Stimulated activated CD8-positive, alpha-beta memory T cell treated with anti-CD3 and anti-CD28 coated beads, Interleukin-12 subunit alpha, Interleukin-12 subunit beta, amount 100 ng/mL, for 24 hours (primary cell): ENCODE measurements at regions not wholly inside any gene's neighbourhood (a gene's known extent, or its start where the extent isn't known, plus 50 kb on each side); places are given as distances from the start of the nearest gene placed in this dataset.
"Not testable (repeated sequence)": the region's sequence is repeated elsewhere in the genome, so short reads cannot be mapped to it uniquely, and the experiment has no call there.

ENCODE experiments used
- DNase-seq: peaks from one replicate; pipeline ENCODE4 v3.0.0-alpha.2; 2020; ENCODE audit errors: extremely low read depth

- no peak for DNase-seq
Measured at GRCh38 chr6:2611092-2611491, 139.6 kb downstream of the MYLK4 start.

- no peak for DNase-seq
Measured at GRCh38 chr6:2608503-2608902, 142.2 kb downstream of the MYLK4 start.

- DNase-seq, result no peak
Measured at GRCh38 chr6:2600363-2600762, 150.4 kb downstream of the MYLK4 start.

GRCh38 chr6:2599817-2600216, 150.9 kb downstream of the MYLK4 start:
- no peak for DNase-seq

- no peak for DNase-seq
Measured at GRCh38 chr6:2598867-2599266, 151.9 kb downstream of the MYLK4 start.

- DNase-seq, result no peak
Measured at GRCh38 chr6:2597991-2598390, 152.7 kb downstream of the MYLK4 start.

- DNase-seq, result not testable (repeated sequence)
Measured at GRCh38 chr6:2597457-2597856, 153.3 kb downstream of the MYLK4 start.

- no peak for DNase-seq
Measured at GRCh38 chr6:2596222-2596621, 154.5 kb downstream of the MYLK4 start.

GRCh38 chr6:2594868-2595267, 155.9 kb downstream of the MYLK4 start:
- DNase-seq, result no peak

GRCh38 chr6:2593167-2593566, 157.6 kb downstream of the MYLK4 start:
- no peak for DNase-seq

GRCh38 chr6:2589171-2589661, 161.5 kb downstream of the MYLK4 start:
- no peak for DNase-seq

- DNase-seq, result no peak
Measured at GRCh38 chr6:2583459-2583858, 167.3 kb downstream of the MYLK4 start.

GRCh38 chr6:2582268-2582667, 168.5 kb downstream of the MYLK4 start:
- DNase-seq, result no peak

GRCh38 chr6:2581611-2582010, 169.1 kb downstream of the MYLK4 start:
- no peak for DNase-seq

- DNase-seq, result no peak
Measured at GRCh38 chr6:2581011-2581410, 169.7 kb downstream of the MYLK4 start.

- no peak for DNase-seq
Measured at GRCh38 chr6:2579804-2580570, 170.7 kb downstream of the MYLK4 start.

- no peak for DNase-seq
Measured at GRCh38 chr6:2579241-2579761, 171.4 kb downstream of the MYLK4 start.

GRCh38 chr6:2578767-2579166, 172.0 kb downstream of the MYLK4 start:
- DNase-seq, result no peak

GRCh38 chr6:2576499-2576898, 174.2 kb downstream of the MYLK4 start:
- no peak for DNase-seq

GRCh38 chr6:2575236-2575635, 175.5 kb downstream of the MYLK4 start:
- no peak for DNase-seq

GRCh38 chr6:2569420-2569819, 181.3 kb downstream of the MYLK4 start:
- DNase-seq, result not testable (repeated sequence)

GRCh38 chr6:2566048-2566447, 184.7 kb downstream of the MYLK4 start:
- DNase-seq, result no peak

GRCh38 chr6:2565499-2565898, 185.2 kb downstream of the MYLK4 start:
- DNase-seq, result no peak

- DNase-seq, result no peak
Measured at GRCh38 chr6:2563635-2564034, 187.1 kb downstream of the MYLK4 start.
